GM18502 (cell line): ENCODE measurements at regions not wholly inside any gene's neighbourhood (a gene's known extent, or its start where the extent isn't known, plus 50 kb on each side); places are given as distances from the start of the nearest gene placed in this dataset.

Experiments
- ATAC-seq: cut with Tn5 transposase; IDR thresholded peaks from one replicate; pipeline ENCODE4 v1.9.1; 2021; ENCODE audit warnings: mild to moderate bottlenecking; ENCODE audit not compliant: unreplicated experiment, poor library complexity

- no peak for ATAC-seq
Measured at GRCh38 chr16:27706866-27707685, 157.1 kb downstream of the KATNIP start.

GRCh38 chr16:27708651-27709050 is 158.7 kb downstream of the KATNIP start:
- ATAC-seq = no peak

- ATAC-seq = no peak
Measured at GRCh38 chr16:27712251-27712711, 162.3 kb downstream of the KATNIP start.

DNA sequence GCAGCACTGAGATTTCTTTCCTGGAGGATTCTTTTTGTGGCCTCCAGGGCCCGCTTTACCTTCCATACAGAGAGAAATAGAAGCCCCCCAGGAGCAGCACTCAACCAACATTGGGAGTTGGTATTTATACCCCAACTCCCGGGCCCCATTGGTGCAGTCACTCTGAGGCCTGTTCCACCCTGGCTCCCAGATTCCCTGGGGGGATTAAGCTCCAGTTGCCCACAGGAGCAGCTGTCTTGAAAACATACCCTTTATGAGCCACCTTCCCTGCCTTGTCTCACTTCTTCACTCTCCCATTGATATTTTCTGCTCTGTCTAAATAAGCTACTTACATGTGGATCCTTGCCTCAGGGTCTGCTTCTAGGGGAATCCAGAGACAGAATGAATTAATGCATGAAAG is 167.8 kb downstream of the KATNIP start:
- no peak for ATAC-seq

DNA sequence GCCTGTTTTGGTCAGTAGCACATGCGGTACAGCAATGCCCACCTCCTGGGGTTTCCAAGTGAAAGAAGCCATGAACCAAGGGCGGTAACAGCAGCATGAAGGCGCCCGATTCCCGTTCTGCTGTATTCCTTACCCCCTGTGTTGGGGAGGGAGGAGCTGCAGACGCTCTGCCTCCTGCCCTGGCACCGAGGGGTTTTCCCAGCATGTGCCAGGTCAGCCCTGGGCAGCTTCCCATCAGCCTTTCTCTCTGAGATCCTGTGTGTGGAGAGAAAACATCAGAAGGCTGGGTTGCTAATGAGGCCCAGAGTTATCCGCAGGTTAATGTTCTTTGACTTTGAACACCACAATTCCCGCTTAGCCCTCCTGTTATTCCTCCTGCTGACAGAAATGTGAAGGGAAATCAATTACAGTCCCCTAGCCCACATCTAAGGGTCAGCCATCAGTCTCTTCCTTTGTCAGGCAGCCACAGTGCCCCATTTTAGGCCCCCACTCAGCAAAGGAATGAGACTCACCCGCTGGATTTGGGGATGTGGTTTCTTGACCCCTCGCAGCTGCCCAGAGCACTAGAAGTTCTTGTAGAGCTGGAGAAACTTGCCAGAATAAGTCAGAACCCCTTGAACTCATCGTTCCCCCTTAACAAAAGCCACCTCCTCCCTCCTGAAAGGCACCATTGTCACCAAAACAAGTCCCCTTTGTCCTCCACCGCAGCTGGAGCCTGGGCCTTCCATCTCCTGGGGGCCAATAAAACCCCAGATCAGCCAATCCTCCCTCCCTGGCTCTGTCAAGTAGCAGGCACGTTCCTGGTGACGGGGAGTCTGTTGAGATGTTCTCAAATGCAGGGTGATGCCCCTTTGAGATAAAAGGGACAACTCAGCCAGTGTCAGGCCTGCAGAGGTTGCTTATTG is 168.5 kb downstream of the KATNIP start:
- ATAC-seq = no peak

GRCh38 chr16:27719106-27719445 is 169.1 kb downstream of the KATNIP start:
- ATAC-seq = no peak

DNA sequence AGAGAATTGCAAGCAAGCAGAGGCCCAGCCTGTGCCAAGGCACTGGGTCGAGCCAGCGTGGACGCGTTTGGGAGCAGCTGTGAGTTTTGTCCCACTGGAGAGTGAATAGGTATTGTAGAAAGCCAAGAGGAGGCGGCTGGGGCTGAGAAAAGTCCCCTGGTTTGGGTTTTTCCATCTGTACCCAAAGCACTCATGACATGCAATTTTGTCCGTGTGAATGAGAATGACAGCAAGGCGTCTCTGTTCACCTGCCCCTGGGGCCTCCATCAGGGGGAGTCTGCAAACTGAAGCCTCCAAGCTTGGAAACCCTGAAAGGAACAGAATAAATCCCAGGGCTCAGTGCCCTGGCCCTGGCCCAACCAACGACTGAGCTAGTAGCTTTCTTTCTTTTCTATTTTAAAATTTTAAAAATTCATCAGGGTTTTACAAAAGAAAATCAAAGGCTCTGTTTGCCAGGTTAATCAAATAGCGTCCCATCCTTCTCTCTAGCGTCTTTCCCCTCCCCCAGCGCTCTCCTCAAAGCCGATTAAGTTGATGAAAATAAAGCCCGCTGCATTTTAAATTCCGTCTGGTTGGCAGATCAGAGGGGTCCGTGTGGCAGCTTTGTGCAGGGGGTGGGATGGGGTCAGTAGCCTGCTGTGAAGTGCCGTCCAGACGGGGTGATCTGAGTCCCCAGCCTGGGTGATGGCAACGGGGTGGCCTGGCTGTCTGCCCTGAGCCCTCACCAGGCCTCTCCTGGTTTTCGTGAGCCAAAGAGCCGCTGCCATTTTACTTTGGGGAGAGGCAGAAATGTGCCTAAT is 171.0 kb downstream of the KATNIP start:
- ATAC-seq = no peak

GRCh38 chr16:27721531-27722181 is 171.7 kb downstream of the KATNIP start:
- ATAC-seq = no peak

DNA sequence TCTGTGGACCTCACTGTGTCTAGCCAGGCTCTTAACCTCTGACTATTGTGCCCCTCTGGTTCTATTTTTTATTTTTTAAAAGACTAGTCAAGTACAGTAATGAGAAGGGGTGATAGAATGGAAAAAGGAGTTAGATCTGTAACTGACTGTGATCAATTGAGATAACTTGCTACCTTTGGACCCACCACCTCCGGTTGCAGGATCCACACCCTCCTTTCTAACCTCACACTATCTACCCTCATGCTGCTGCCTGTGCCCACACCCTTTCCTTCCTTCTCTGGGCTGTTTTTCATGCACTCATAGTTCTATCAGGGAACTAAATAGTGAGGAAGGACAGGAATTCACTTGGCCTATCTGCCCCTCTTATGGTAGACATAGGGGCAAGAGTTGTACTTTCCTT is 172.3 kb downstream of the KATNIP start:
- no peak for ATAC-seq

DNA sequence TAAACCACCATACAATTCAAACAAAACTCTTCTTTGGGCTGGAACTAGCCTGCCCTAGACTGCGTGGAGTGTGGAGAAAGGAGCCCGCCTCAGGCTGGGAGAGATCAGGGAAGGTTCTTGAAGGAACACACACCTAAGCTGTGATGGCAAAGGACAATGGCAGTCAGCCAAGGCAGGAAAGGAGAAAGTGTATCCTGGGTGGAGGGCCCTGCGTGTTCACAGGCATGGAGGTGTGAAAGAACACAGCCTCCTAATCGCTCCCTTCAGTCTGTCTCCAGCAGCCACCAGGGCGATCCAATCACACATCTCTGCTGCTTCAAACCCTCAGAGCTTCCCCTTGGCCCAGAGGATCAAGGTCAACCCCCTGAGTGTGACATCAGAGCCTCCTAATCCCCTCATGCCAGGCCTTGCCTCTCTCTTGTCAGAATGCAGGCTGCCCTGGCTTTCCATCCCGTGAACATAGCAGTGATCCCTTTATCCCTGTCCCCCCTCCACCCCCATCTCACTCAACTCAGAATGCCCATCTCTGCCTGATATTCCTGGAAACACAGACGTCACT is 173.0 kb downstream of the KATNIP start:
- ATAC-seq = no peak

GRCh38 chr16:27723711-27724481 is 174.0 kb downstream of the KATNIP start:
- ATAC-seq = no peak

DNA sequence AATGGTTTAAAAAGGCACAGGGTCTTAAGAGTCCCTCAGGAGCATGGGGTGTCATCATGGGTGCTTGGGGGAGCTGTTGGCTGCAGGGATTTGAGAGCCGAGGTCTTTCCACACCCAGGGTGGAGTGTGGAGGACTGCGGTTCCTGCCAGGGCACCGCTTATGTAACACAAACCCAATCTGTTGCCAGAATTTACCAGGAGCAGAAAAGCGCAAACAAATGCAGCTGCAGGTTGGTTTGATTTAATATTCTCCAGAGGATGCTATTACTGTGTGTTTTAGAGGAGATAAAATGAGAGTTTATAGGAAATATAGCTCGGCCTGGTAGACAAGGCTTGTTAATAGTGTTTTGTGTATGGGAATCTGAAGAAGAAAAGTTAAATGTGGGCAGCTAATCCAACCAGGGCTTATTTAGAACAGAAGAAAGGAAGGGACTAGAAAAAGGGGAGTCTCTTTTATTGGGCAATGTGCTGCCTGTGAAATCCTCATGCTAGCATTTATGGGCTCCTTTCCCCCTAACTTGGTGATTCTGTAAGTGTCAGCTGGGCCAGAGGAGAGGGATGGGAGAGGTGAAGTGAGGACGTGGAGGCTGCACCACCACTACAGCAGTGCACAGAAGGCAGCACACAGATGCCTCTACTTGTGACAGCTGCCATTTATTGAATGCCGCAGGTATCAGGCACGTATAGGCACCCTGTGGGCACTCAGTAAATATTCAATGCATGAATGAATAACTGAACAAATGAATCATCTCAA is 174.7 kb downstream of the KATNIP start:
- no peak for ATAC-seq

GRCh38 chr16:27725236-27726000 is 175.5 kb downstream of the KATNIP start:
- ATAC-seq = no peak

- ATAC-seq = no peak
Measured at GRCh38 chr16:27726621-27727261, 176.8 kb downstream of the KATNIP start.

DNA sequence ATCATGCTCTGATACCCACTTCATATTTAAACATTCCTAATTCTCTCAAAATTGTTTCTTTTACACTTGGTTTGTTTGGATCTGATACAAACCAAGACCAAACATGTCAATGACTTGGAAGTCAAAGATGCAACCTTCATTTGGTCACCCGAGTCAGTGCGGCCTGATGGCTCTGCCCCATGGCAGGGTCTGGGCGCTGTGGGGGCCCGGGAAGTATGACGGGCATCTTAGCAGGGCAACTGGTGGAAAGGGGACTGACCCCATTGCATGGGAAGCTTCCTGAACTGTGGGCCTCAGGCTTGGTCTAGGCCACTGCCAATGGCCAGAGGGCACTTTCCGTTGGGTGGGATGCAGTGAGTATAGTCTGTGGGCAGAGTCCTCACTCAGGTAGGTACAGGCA is 178.0 kb downstream of the KATNIP start:
- no peak for ATAC-seq

DNA sequence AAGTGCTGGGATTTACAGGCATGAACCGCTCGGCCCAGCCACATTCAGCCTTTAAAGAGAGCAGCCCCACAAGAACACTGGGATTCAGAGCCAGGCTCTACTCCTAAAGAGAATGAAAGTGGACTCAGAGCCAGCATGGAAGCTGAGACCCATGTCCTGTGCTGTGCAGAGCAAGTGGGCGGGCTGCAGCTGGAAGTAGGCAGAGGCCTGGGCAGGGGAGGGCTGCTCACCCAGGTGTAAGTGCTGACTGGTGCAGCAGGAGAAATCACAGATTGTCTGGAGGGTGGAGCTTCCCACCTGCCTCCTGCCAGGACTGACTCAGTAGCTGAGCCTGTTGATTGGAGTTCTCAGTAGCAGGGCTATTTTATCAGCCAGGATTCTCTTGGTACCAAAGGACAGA is 178.7 kb downstream of the KATNIP start:
- ATAC-seq = no peak
